Fibroblast of lung (primary cell): ENCODE measurements at regions not wholly inside any gene's neighbourhood (a gene's known extent, or its start where the extent isn't known, plus 50 kb on each side); places are given as distances from the start of the nearest gene placed in this dataset.

ENCODE experiments used
- DNase-seq, 2 donors: peaks; one replicate each; pipeline versions ENCODE4 v3.0.0 to v3.0.0-alpha.2; 2010; ENCODE audit warnings: low read depth in 2 of 2
- H2AFZ ChIP-seq: 2 replicates; pipeline ENCODE4 v1.5.1; 2012; ENCODE audit warnings: low read length, control low read depth, inconsistent platforms
- H3K27ac ChIP-seq: 2 replicates; pipeline ENCODE4 v1.5.1; 2011; ENCODE audit warnings: low read length, control low read depth; ENCODE audit not compliant: insufficient read depth
- H3K27me3 ChIP-seq: 2 replicates; pipeline ENCODE4 v1.5.1; 2011; ENCODE audit warnings: mild to moderate bottlenecking, low read length; ENCODE audit not compliant: control insufficient read depth, insufficient read depth
- H3K36me3 ChIP-seq: 2 replicates; pipeline ENCODE4 v1.5.1; 2011; ENCODE audit warnings: low read length; ENCODE audit not compliant: control insufficient read depth, insufficient read depth
- H3K4me1 ChIP-seq: 2 replicates; pipeline ENCODE4 v1.5.1; 2011; ENCODE audit warnings: low read length; ENCODE audit not compliant: control insufficient read depth, insufficient read depth; ENCODE audit errors: extremely low read depth
- H3K4me2 ChIP-seq: 2 replicates; pipeline ENCODE4 v1.5.1; 2011; ENCODE audit warnings: low read length, control low read depth; ENCODE audit not compliant: insufficient read depth; ENCODE audit errors: extremely low read depth
- H3K4me3 ChIP-seq, 4 experiments: fragments of 200-600 bp in 1 of 4; sonication (generic) in 1 of 4; replicated peaks in 1 of 4; 2 replicates each; pipeline ENCODE4 v1.5.1; 2011 to 2016; ENCODE audit warnings: low read length in 4 of 4, low read depth in 3 of 4, mild to moderate bottlenecking in 3 of 4, control low read depth in 2 of 4, inconsistent platforms in 1 of 4, mixed read lengths in 1 of 4; ENCODE audit not compliant: insufficient read depth in 1 of 4; ENCODE audit errors: control extremely low read depth in 1 of 4
- H3K79me2 ChIP-seq: 2 replicates; pipeline ENCODE4 v1.5.1; 2012; ENCODE audit warnings: mild to moderate bottlenecking, low read length, inconsistent platforms; ENCODE audit not compliant: control insufficient read depth, insufficient read depth
- H3K9ac ChIP-seq: 2 replicates; pipeline ENCODE4 v1.5.1; 2011; ENCODE audit warnings: mild to moderate bottlenecking, low read length, control low read depth; ENCODE audit not compliant: insufficient read depth
- H3K9me3 ChIP-seq: 2 replicates; pipeline ENCODE4 v1.5.1; 2012; ENCODE audit warnings: low read depth, low read length; ENCODE audit not compliant: control insufficient read depth, insufficient read depth
- H4K20me1 ChIP-seq: 2 replicates; pipeline ENCODE4 v1.5.1; 2011; ENCODE audit warnings: low read length; ENCODE audit not compliant: control insufficient read depth, insufficient read depth; ENCODE audit errors: extremely low read depth
- EZH2 ChIP-seq: IDR thresholded peaks from 2 replicates; pipeline ENCODE4 v1.5.1; 2012; ENCODE audit warnings: low read length, control low read depth, mild to moderate bottlenecking; ENCODE audit errors: missing control alignments
- TF ChIP-seq, protein P1 (sequence below), 2 donors: IDR thresholded peaks in 1 of 2; conservative IDR thresholded peaks in 1 of 2; 1 replicate in 1 of 2; 2 replicates in 1 of 2; pipeline ENCODE4 v1.5.1; 2011 to 2012; ENCODE audit warnings: low read length in 2 of 2, control low read depth in 1 of 2, inconsistent platforms in 1 of 2, low read depth in 1 of 2, mild to moderate bottlenecking in 1 of 2

DNA sequence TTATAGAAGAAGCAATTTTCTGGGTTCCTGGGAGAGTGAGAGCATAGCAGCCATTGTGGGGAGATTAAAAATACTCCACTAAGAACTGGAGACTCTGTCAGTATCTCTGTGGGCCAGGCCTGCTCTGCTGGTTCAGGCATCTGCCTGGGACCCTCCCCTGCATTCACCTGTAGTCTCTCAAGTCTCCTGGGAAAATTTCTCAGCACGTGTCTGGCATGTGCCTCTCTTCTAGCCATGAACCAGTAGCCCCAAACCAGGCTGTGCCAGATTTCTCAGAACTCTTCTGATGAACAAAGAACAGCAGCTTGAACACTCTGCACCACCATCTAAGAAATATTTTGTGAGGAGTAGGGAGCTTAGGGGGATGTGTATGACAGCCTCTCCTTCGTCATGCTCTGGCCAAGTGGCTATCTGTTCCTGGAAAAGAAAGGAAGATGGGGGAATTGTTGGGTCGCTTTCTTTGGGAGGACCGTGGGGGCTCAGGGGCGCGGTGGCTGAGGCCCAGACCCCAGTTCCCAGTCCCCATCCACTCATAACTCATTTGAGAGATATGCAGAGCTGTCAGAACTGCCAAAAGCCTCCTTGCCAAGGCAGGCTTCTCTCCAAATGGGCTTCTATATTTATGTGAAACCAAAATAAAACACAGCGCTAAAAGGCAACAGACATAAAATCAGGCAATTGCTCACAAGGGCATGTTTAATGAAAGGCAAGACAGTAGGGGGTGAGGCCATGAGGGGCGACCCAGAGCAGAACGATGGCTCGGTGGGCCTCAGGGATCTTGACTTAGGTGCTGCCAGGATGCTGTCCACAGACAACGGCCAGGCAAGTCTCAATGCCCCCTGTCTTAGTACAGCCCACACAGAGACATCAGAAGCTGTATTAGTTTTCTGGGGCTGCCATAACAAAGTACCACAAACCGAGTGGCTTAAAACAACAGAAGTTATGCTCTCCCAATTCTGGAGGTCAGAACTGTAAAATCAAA lies 114.7 kb upstream of the TNP1 start:
- H3K4me3 ChIP-seq, result no peak overlapping the region
- no peaks in the 10 kb centered on the region for H3K9me3 ChIP-seq
- no peak overlapping the region for H3K9ac ChIP-seq
- H4K20me1 ChIP-seq, result no peaks in the 10 kb centered on the region
- peak; percentile 33 for TF ChIP-seq EZH2
- TF ChIP-seq, protein P1, sequence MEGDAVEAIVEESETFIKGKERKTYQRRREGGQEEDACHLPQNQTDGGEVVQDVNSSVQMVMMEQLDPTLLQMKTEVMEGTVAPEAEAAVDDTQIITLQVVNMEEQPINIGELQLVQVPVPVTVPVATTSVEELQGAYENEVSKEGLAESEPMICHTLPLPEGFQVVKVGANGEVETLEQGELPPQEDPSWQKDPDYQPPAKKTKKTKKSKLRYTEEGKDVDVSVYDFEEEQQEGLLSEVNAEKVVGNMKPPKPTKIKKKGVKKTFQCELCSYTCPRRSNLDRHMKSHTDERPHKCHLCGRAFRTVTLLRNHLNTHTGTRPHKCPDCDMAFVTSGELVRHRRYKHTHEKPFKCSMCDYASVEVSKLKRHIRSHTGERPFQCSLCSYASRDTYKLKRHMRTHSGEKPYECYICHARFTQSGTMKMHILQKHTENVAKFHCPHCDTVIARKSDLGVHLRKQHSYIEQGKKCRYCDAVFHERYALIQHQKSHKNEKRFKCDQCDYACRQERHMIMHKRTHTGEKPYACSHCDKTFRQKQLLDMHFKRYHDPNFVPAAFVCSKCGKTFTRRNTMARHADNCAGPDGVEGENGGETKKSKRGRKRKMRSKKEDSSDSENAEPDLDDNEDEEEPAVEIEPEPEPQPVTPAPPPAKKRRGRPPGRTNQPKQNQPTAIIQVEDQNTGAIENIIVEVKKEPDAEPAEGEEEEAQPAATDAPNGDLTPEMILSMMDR (conservative IDR thresholded peaks at IDR 0.05 in 1 of 2, IDR thresholded peaks at IDR 0.05 in 1 of 2; ENCODE audit: low read depth in 1 of 2, low read length in 2 of 2), result no peak
- peaks cover 2% of the 10 kb centered on the region for H3K27me3 ChIP-seq
- no peak overlapping the region for H3K4me2 ChIP-seq
- no peaks in the 10 kb centered on the region for H3K4me1 ChIP-seq
- H3K36me3 ChIP-seq, result no peaks in the 10 kb centered on the region
- H2AFZ ChIP-seq, result no peak overlapping the region
- no peak overlapping the region for H3K27ac ChIP-seq
- no peak for DNase-seq
- H3K79me2 ChIP-seq, result no peaks in the 10 kb centered on the region

DNA sequence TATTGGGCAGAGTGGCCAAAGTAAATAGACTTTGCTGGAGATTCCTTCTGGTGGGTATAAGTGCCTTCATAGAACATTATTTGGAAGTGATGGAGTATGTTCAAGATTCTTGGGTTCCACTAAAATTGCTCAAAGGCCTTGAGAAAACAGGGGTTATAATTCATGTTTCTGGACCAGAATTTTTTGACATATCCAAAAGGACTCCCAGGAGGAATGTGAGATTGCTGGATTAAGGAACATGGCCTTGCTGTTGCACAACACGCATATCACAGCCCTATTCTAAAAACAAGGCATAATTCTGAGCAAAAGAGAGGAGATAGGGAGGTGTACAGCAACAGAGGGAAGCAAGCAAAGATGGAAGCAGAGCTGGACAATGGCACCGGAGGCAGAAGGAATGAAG lies 111.7 kb upstream of the TNP1 start:
- no peak overlapping the region for H2AFZ ChIP-seq

DNA sequence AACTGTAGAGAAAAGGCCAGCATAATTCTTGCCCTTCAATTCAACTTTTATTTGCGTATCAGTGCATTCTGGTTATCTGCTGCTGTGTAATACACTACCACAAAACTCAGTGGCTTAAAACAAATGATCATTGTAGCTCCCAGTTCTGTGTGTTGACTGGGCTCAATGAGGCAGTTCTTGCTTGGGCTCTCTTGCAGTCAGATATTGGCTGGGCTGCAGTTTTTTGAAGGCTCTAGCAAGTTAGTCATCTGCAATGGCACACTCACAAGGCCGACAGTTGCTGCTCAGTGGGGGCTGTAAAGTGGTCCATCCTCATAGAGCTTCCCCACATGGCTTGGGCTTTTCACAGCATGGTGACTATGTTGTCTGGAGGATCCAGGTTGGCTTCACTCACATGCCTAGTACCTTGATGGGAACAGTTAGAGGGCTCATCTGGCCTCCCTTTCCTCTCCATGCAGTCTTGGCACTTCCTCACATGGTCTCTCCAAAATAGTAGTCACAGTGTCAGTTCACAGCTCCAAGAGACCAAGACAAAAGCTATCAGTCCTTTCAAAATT lies 110.6 kb upstream of the TNP1 start:
- Histone ChIP-seq H4K20me1 (no peaks in the 10 kb centered on the region), H3K27ac (no peak overlapping the region), H3K79me2 (no peaks in the 10 kb centered on the region), H3K9ac (no peak overlapping the region), H3K4me1 (no peaks in the 10 kb centered on the region), H3K4me3 (no peak overlapping the region), H3K9me3 (no peaks in the 10 kb centered on the region), H3K27me3 (peaks cover 2% of the 10 kb centered on the region), H2AFZ (no peak overlapping the region), H3K4me2 (no peak overlapping the region), H3K36me3 (no peaks in the 10 kb centered on the region)
- TF ChIP-seq, protein P1 (conservative IDR thresholded peaks at IDR 0.05 in 1 of 2, IDR thresholded peaks at IDR 0.05 in 1 of 2; ENCODE audit: low read depth in 1 of 2, low read length in 2 of 2), result no peak
- no peak for TF ChIP-seq EZH2
- DNase-seq, result no peak

More for the DNA sequence above, 111.7 kb upstream of the TNP1 start:
- H3K27me3 ChIP-seq, result peaks cover 2% of the 10 kb centered on the region
- no peak overlapping the region for H3K4me3 ChIP-seq
- DNase-seq, result no peak
- H3K4me2 ChIP-seq, result no peak overlapping the region
- no peaks in the 10 kb centered on the region for H3K9me3 ChIP-seq
- no peaks in the 10 kb centered on the region for H4K20me1 ChIP-seq
- no peaks in the 10 kb centered on the region for H3K79me2 ChIP-seq
- no peaks in the 10 kb centered on the region for H3K4me1 ChIP-seq
- H3K27ac ChIP-seq, result no peak overlapping the region
- no peak overlapping the region for H3K9ac ChIP-seq
- no peaks in the 10 kb centered on the region for H3K36me3 ChIP-seq
- TF ChIP-seq EZH2, result no peak
- TF ChIP-seq, protein P1 (conservative IDR thresholded peaks at IDR 0.05 in 1 of 2, IDR thresholded peaks at IDR 0.05 in 1 of 2; ENCODE audit: low read depth in 1 of 2, low read length in 2 of 2), result no peak
